ENCODE measurements at regions not wholly inside any gene's neighbourhood (a gene's known extent, or its start where the extent isn't known, plus 50 kb on each side); places are given as distances from the start of the nearest gene placed in this dataset.
"Not testable (repeated sequence)": the region's sequence is repeated elsewhere in the genome, so short reads cannot be mapped to it uniquely, and the experiment has no call there.

DNA sequence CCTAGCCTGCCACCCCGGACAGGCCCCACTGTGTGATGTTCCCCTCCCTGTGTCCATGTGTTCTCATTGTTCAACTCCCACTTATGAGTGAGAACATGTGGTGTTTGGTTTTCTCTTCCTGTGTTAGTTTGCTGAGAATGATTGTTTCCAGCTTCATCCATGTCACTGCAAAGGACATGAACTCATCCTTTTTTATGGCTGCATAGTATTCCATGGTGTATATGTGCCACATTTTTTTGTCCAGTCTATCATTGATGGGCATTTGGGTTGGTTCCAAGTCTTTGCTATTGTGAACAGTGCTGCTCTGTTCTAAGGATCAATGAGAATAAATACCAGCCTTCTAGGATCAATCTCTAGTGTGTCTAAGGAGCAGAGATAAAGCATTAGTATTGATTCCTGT is 543.9 kb upstream of the ZNF804A start:
- H3K9ac ChIP-seq (ENCODE audit: low read length); CTCF ChIA-PET; H3K27me3 ChIP-seq (ENCODE audit: insufficient read depth, low read length); H3K36me3 ChIP-seq (ENCODE audit: control insufficient read depth in 1 of 2, insufficient read depth in 2 of 2, low read length in 2 of 2); H3K4me2 ChIP-seq (ENCODE audit: low read length); ATAC-seq; DNase-seq (ENCODE audit: low read depth, low spot score); H4K20me1 ChIP-seq (ENCODE audit: insufficient read depth); BruUV-seq (replicated peaks); H3K27ac ChIP-seq (ENCODE audit: low read depth, low read length); H3K4me1 ChIP-seq (ENCODE audit: control insufficient read depth in 1 of 2, insufficient read depth in 2 of 2, low read length in 2 of 2); POLR2A ChIA-PET; RAD21 ChIA-PET (ENCODE audit: low non-redundant PET in 1 of 2, low total read pairs in 2 of 2, uncharacterized antibody in 2 of 2, unreplicated experiment in 2 of 2); H3K79me2 ChIP-seq (ENCODE audit: insufficient read depth, low read length); H3K9me2 ChIP-seq (ENCODE audit: insufficient read depth); H2AFZ ChIP-seq (ENCODE audit: low read depth, low read length, poor library complexity, severe bottlenecking); intact Hi-C loops (cut with micrococcal nuclease); H3K4me3 ChIP-seq (replicated peaks in 1 of 2; ENCODE audit: low read depth in 1 of 2, low read length in 2 of 2); H3K9me3 ChIP-seq (ENCODE audit: control insufficient read depth in 1 of 2, insufficient read depth in 1 of 2, low read depth in 1 of 2, low read length in 2 of 2): not testable (repeated sequence)

GRCh38 chr2:184057910-184058309 is 540.4 kb upstream of the ZNF804A start:
- no peaks in the 10 kb centered on the region for H3K9me3 ChIP-seq (ENCODE audit: control insufficient read depth in 1 of 2, insufficient read depth in 1 of 2, low read depth in 1 of 2, low read length in 2 of 2)
- intact Hi-C loops (cut with micrococcal nuclease) = no loop called here
- H3K4me3 ChIP-seq (replicated peaks in 1 of 2; ENCODE audit: low read depth in 1 of 2, low read length in 2 of 2) = no peak overlapping the region
- H2AFZ ChIP-seq (ENCODE audit: low read depth, low read length, poor library complexity, severe bottlenecking) = no peak overlapping the region
- DNase-seq (ENCODE audit: low read depth, low spot score) = no peak
- no peak overlapping the region for H3K4me2 ChIP-seq (ENCODE audit: low read length)
- POLR2A ChIA-PET = no interaction called here
- BruUV-seq (replicated peaks) = no TSS peak
- no peaks in the 10 kb centered on the region for H3K27me3 ChIP-seq (ENCODE audit: insufficient read depth, low read length)
- RAD21 ChIA-PET (ENCODE audit: low non-redundant PET in 1 of 2, low total read pairs in 2 of 2, uncharacterized antibody in 2 of 2, unreplicated experiment in 2 of 2) = interaction anchor here in 1 of 2 experiments (0.7 kb wide), 1 partner anchor 287 kb away, joined by 4 read pairs; no protein-coding TSS in a partner anchor
- no peaks in the 10 kb centered on the region for H3K36me3 ChIP-seq (ENCODE audit: control insufficient read depth in 1 of 2, insufficient read depth in 2 of 2, low read length in 2 of 2)
- no peaks in the 10 kb centered on the region for H3K9me2 ChIP-seq (ENCODE audit: insufficient read depth)
- CTCF ChIA-PET = no interaction called here
- TF ChIP-seq ELF1 (IDR thresholded peaks at IDR 0.05; ENCODE audit: borderline replicate concordance, low read depth) (no peak), POLR2A (IDR thresholded peaks at IDR 0.05; ENCODE audit: borderline replicate concordance, extremely low read depth, insufficient read depth, insufficient read length) (no peak), POLR2AphosphoS5 (IDR thresholded peaks at IDR 0.05; ENCODE audit: low read depth, low read length) (no peak), CEBPB (IDR thresholded peaks at IDR 0.05; ENCODE audit: low read depth) (no peak), SP1 (IDR thresholded peaks at IDR 0.05; ENCODE audit: low read depth) (no peak), RAD21 (IDR thresholded peaks at IDR 0.05; ENCODE audit: low read depth) (no peak), FOSL1 (IDR thresholded peaks at IDR 0.05; ENCODE audit: low read depth) (no peak), ZFX (IDR thresholded peaks at IDR 0.05) (no peak), ATF3 (IDR thresholded peaks at IDR 0.05) (no peak), SIN3A (IDR thresholded peaks at IDR 0.05; ENCODE audit: low read depth) (no peak), EGR1 (IDR thresholded peaks at IDR 0.05; ENCODE audit: low read depth) (no peak), JUND (IDR thresholded peaks at IDR 0.05) (no peak), SRF (IDR thresholded peaks at IDR 0.05; ENCODE audit: low read depth) (no peak), ZNF274 (IDR thresholded peaks at IDR 0.05; ENCODE audit: low read depth, low read length) (no peak), REST (IDR thresholded peaks at IDR 0.05; ENCODE audit: low read depth) (no peak), YY1 (IDR thresholded peaks at IDR 0.05; ENCODE audit: extremely low read depth, insufficient replicate concordance, low read depth, low read length) (no peak), EZH2phosphoT487 (IDR thresholded peaks at IDR 0.05; ENCODE audit: borderline replicate concordance) (no peak)
- TF ChIP-seq, protein P1, sequence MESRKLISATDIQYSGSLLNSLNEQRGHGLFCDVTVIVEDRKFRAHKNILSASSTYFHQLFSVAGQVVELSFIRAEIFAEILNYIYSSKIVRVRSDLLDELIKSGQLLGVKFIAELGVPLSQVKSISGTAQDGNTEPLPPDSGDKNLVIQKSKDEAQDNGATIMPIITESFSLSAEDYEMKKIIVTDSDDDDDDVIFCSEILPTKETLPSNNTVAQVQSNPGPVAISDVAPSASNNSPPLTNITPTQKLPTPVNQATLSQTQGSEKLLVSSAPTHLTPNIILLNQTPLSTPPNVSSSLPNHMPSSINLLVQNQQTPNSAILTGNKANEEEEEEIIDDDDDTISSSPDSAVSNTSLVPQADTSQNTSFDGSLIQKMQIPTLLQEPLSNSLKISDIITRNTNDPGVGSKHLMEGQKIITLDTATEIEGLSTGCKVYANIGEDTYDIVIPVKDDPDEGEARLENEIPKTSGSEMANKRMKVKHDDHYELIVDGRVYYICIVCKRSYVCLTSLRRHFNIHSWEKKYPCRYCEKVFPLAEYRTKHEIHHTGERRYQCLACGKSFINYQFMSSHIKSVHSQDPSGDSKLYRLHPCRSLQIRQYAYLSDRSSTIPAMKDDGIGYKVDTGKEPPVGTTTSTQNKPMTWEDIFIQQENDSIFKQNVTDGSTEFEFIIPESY (IDR thresholded peaks at IDR 0.05; ENCODE audit: extremely low read depth, insufficient replicate concordance, low read length) = no peak
- H3K4me1 ChIP-seq (ENCODE audit: control insufficient read depth in 1 of 2, insufficient read depth in 2 of 2, low read length in 2 of 2) = peaks cover 7% of the 10 kb centered on the region in 2 experiments; a peak in 3 of 4 replicates
- H4K20me1 ChIP-seq (ENCODE audit: insufficient read depth) = no peaks in the 10 kb centered on the region
- H3K9ac ChIP-seq (ENCODE audit: low read length) = no peak overlapping the region
- H3K79me2 ChIP-seq (ENCODE audit: insufficient read depth, low read length) = no peaks in the 10 kb centered on the region
- ATAC-seq = no peak
- no peak overlapping the region for H3K27ac ChIP-seq (ENCODE audit: low read depth, low read length)
